ENCODE measurements at regions not wholly inside any gene's neighbourhood (a gene's known extent, or its start where the extent isn't known, plus 50 kb on each side); places are given as distances from the start of the nearest gene placed in this dataset.

DNA sequence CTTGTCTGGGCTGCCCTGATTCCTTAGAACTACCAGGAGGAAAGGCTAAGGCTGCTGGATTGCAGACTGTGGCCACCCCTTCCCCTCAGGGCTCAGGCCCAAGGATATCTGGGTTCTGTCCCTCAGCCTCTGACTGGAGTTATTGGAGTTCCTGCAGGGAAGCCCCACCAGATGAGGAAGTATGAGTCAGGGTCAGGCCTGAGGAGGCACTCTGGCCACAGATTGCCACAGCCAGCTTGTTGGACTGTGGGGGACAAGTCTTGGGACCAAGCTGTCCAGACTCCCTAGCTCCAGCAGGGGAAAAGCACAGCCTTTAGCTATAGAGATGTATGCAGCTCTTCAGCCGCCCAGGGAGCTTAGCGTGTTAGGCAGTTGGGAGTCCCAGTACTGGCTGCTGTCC is 381.9 kb upstream of the TOM1L1 start:
- intact Hi-C loops (cut with DNase I): no loop called here
- no peak for DNase-seq
- H3K9me3 ChIP-seq: no peaks in the 10 kb centered on the region
- H3K27me3 ChIP-seq: no peaks in the 10 kb centered on the region
- TF ChIP-seq, protein P1, sequence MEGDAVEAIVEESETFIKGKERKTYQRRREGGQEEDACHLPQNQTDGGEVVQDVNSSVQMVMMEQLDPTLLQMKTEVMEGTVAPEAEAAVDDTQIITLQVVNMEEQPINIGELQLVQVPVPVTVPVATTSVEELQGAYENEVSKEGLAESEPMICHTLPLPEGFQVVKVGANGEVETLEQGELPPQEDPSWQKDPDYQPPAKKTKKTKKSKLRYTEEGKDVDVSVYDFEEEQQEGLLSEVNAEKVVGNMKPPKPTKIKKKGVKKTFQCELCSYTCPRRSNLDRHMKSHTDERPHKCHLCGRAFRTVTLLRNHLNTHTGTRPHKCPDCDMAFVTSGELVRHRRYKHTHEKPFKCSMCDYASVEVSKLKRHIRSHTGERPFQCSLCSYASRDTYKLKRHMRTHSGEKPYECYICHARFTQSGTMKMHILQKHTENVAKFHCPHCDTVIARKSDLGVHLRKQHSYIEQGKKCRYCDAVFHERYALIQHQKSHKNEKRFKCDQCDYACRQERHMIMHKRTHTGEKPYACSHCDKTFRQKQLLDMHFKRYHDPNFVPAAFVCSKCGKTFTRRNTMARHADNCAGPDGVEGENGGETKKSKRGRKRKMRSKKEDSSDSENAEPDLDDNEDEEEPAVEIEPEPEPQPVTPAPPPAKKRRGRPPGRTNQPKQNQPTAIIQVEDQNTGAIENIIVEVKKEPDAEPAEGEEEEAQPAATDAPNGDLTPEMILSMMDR (IDR thresholded peaks at IDR 0.05): no peak
- TF ChIP-seq POLR2A (IDR thresholded peaks at IDR 0.05) (no peak), EP300 (IDR thresholded peaks at IDR 0.05) (no peak)
- no peak overlapping the region for H3K27ac ChIP-seq
- H3K4me3 ChIP-seq: no peak overlapping the region
- WGBS, 3 donors: 78 to 92% (median 86%) methylated on average over 2 of the region's 2 CpGs
- H3K36me3 ChIP-seq: no peaks in the 10 kb centered on the region
- no peaks in the 10 kb centered on the region for H3K4me1 ChIP-seq (ENCODE audit: insufficient read depth)

- no peaks in the 10 kb centered on the region for H3K4me1 ChIP-seq (ENCODE audit: insufficient read depth)
- 58 to 78% (median 66%) methylated on average over 4 of the region's 4 CpGs for WGBS, 3 donors
- no peak overlapping the region for H3K4me3 ChIP-seq
- no peak for DNase-seq
- no peaks in the 10 kb centered on the region for H3K9me3 ChIP-seq
- TF ChIP-seq POLR2A (IDR thresholded peaks at IDR 0.05): no peak
- TF ChIP-seq, protein P1 (IDR thresholded peaks at IDR 0.05): no peak
- TF ChIP-seq EP300 (IDR thresholded peaks at IDR 0.05): no peak
- H3K27me3 ChIP-seq: no peaks in the 10 kb centered on the region
- H3K27ac ChIP-seq: no peak overlapping the region
- intact Hi-C loops (cut with DNase I): no loop called here
- H3K36me3 ChIP-seq: no peaks in the 10 kb centered on the region
These were observed 379.5 kb upstream of the TOM1L1 start for GRCh38 chr17:54521137-54521536.

- H3K27me3 ChIP-seq: no peaks in the 10 kb centered on the region
- H3K9me3 ChIP-seq: no peaks in the 10 kb centered on the region
- WGBS, 3 donors: 77 to 92% (median 80%) methylated on average over 2 of the region's 2 CpGs
- H3K4me1 ChIP-seq (ENCODE audit: insufficient read depth): no peaks in the 10 kb centered on the region
- TF ChIP-seq POLR2A (IDR thresholded peaks at IDR 0.05) (no peak), EP300 (IDR thresholded peaks at IDR 0.05) (no peak)
- TF ChIP-seq, protein P1 (IDR thresholded peaks at IDR 0.05): no peak
- H3K4me3 ChIP-seq: no peak overlapping the region
- H3K27ac ChIP-seq: no peak overlapping the region
- DNase-seq: no peak
- intact Hi-C loops (cut with DNase I): no loop called here
- no peaks in the 10 kb centered on the region for H3K36me3 ChIP-seq
These were observed 376.2 kb upstream of the TOM1L1 start for GRCh38 chr17:54524501-54524900.

DNA sequence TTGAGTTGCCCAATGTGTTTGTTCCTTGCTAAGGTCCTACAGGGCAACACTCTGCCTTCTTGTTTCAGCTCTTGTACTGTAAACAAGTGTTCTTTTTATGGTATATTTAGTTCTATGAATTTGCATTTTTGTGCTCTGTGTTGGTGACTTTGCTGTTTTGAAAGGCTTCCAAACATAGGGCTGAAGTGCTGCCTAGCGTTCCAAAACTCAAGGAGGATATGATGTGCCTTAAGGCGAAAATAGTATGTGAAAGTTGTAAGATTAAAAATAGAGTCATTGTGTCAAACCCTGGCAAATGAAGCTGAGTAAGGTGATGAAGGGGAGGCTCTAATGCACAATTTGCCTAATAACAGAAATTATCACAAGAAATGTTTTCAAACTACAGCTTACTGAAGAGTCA is 372.7 kb upstream of the TOM1L1 start:
- TF ChIP-seq POLR2A (IDR thresholded peaks at IDR 0.05): no peak
- TF ChIP-seq, protein P1 (IDR thresholded peaks at IDR 0.05): no peak
- no peak for TF ChIP-seq EP300 (IDR thresholded peaks at IDR 0.05)
- 59 to 88% (median 83%) methylated on average over 2 of the region's 2 CpGs for WGBS, 3 donors
- Histone ChIP-seq H3K36me3 (no peaks in the 10 kb centered on the region), H3K27me3 (no peaks in the 10 kb centered on the region), H3K27ac (no peak overlapping the region), H3K4me3 (no peak overlapping the region), H3K4me1 (ENCODE audit: insufficient read depth) (no peaks in the 10 kb centered on the region), H3K9me3 (no peaks in the 10 kb centered on the region)
- no peak for DNase-seq
- intact Hi-C loops (cut with DNase I): no loop called here

DNA sequence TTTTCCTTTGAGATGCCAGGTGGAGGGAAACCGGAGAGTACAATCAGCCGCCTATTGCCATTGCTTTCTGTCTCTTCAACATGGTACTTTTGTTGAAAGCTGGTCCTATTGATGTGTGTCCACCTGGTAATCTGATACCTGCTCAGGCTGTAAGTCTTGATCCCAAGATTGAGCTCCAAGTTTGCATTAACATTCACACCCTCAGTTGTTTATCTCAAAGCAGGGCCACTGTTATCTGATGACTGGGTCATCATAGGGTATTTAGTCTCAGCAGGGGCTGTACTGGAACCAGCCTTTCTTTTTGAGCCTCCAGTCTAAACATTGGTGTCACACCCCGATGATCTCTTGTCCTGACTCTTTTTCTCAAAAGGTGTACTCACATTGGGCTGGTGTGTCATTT is 370.3 kb upstream of the TOM1L1 start:
- DNase-seq: no peak
- H3K27me3 ChIP-seq: no peaks in the 10 kb centered on the region
- TF ChIP-seq, protein P1 (IDR thresholded peaks at IDR 0.05): no peak
- TF ChIP-seq EP300 (IDR thresholded peaks at IDR 0.05) (no peak), POLR2A (IDR thresholded peaks at IDR 0.05) (no peak)
- H3K27ac ChIP-seq: no peak overlapping the region
- H3K4me3 ChIP-seq: no peak overlapping the region
- no peaks in the 10 kb centered on the region for H3K9me3 ChIP-seq
- H3K36me3 ChIP-seq: no peaks in the 10 kb centered on the region
- WGBS, 3 donors: 69 to 89% (median 74%) methylated on average over 3 of the region's 3 CpGs
- H3K4me1 ChIP-seq (ENCODE audit: insufficient read depth): no peaks in the 10 kb centered on the region
- intact Hi-C loops (cut with DNase I): no loop called here
